WERI-Rb-1 (cell line): ENCODE measurements at regions not wholly inside any gene's neighbourhood (a gene's known extent, or its start where the extent isn't known, plus 50 kb on each side); places are given as distances from the start of the nearest gene placed in this dataset.

Experiments used
- DNase-seq: peaks from one replicate; pipeline ENCODE4 v3.0.0-alpha.2; 2020
- H3K27ac ChIP-seq: fragments of 250-450 bp; sonication (Bioruptor Pico); 2 replicates; pipeline ENCODE4 v1.5.1; 2020; ENCODE audit warnings: mild to moderate bottlenecking, moderate library complexity
- H3K27me3 ChIP-seq: fragments of 250-450 bp; sonication (Bioruptor Pico); 2 replicates; pipeline ENCODE4 v1.5.1; 2021; ENCODE audit warnings: mild to moderate bottlenecking, low read depth, moderate library complexity; ENCODE audit not compliant: insufficient read depth, severe bottlenecking
- H3K36me3 ChIP-seq: fragments of 250-450 bp; sonication (Bioruptor Pico); 2 replicates; pipeline ENCODE4 v1.5.1; 2020; ENCODE audit warnings: mild to moderate bottlenecking, moderate library complexity
- H3K4me3 ChIP-seq: 2 replicates; pipeline ENCODE4 v1.5.1; 2011; ENCODE audit warnings: low read depth, mild to moderate bottlenecking, control low read depth, low read length
- H3K9me3 ChIP-seq: fragments of 250-450 bp; sonication (Bioruptor Pico); 2 replicates; pipeline ENCODE4 v1.5.1; 2021; ENCODE audit warnings: mild to moderate bottlenecking, moderate library complexity; ENCODE audit not compliant: severe bottlenecking
- TF ChIP-seq, protein P1 (sequence below): IDR thresholded peaks from 2 replicates; pipeline ENCODE4 v1.5.1; 2011; ENCODE audit warnings: low read depth, mild to moderate bottlenecking, control low read depth, inconsistent platforms, low read length

DNA sequence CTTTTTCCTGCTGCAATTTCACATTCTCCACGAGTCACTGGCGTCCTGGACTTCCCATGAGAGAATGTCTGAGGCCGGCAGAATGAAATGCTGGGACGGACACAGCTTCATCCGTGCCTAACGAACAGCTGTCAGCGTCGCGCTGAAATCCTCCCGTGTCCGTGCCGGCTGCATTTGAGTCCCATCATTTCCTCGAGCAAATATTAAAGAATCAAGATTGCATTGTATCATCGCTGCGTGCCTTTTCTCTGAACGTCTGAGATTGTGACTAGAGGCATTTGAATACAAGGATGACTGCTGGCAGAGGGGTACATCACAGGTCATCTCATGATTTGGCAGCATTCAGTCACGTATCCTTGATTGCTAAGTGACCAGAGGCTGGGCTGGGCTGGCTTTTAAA lies 279.9 kb downstream of the ASMT start:
- H3K4me3 ChIP-seq: no peak overlapping the region; the same call in 1 of the 2 replicates
- H3K9me3 ChIP-seq: no peaks in the 10 kb centered on the region
- H3K27ac ChIP-seq: no peak overlapping the region
- TF ChIP-seq, protein P1, sequence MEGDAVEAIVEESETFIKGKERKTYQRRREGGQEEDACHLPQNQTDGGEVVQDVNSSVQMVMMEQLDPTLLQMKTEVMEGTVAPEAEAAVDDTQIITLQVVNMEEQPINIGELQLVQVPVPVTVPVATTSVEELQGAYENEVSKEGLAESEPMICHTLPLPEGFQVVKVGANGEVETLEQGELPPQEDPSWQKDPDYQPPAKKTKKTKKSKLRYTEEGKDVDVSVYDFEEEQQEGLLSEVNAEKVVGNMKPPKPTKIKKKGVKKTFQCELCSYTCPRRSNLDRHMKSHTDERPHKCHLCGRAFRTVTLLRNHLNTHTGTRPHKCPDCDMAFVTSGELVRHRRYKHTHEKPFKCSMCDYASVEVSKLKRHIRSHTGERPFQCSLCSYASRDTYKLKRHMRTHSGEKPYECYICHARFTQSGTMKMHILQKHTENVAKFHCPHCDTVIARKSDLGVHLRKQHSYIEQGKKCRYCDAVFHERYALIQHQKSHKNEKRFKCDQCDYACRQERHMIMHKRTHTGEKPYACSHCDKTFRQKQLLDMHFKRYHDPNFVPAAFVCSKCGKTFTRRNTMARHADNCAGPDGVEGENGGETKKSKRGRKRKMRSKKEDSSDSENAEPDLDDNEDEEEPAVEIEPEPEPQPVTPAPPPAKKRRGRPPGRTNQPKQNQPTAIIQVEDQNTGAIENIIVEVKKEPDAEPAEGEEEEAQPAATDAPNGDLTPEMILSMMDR: no peak
- no peaks in the 10 kb centered on the region for H3K36me3 ChIP-seq
- DNase-seq: peak; percentile 24
- no peaks in the 10 kb centered on the region for H3K27me3 ChIP-seq

GRCh38 chrX:1895583-1895982 lies 280.7 kb downstream of the ASMT start:
- Histone ChIP-seq H3K27me3 (no peaks in the 10 kb centered on the region), H3K4me3 (no peak overlapping the region), H3K36me3 (no peaks in the 10 kb centered on the region), H3K27ac (no peak overlapping the region), H3K9me3 (no peaks in the 10 kb centered on the region)
- DNase-seq: no peak
- TF ChIP-seq, protein P1: no peak

DNA sequence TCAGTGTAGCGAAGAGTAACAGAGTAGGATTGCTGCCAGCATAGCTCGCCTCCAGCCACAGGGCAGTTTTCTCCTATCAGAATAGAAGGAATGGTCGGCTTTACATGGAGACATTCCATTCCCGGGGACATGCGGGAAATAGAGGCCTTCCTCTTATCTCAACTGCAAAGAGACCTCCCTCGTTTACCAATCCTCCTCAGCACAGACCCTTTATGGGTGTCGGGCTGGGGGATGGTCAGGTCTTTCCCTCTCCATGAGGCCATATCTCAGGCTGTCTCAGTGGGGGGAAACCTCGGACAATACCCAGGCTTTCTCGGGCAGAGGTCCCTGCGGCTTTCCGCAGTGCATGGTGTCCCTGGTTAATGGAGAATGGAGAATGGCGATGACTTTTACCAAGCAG lies 285.0 kb downstream of the ASMT start:
- Histone ChIP-seq H3K4me3 (no peak overlapping the region), H3K27me3 (no peaks in the 10 kb centered on the region), H3K9me3 (no peaks in the 10 kb centered on the region), H3K27ac (no peak overlapping the region), H3K36me3 (no peaks in the 10 kb centered on the region)
- TF ChIP-seq, protein P1: no peak
- DNase-seq: no peak

GRCh38 chrX:1902901-1903235 lies 288.0 kb downstream of the ASMT start:
- Histone ChIP-seq H3K36me3 (no peaks in the 10 kb centered on the region), H3K27me3 (no peaks in the 10 kb centered on the region), H3K4me3 (peak overlapping the region; percentile 45), H3K9me3 (peaks cover 5% of the 10 kb centered on the region), H3K27ac (peak overlapping the region; percentile 90)
- peak; percentile 70 for DNase-seq
- TF ChIP-seq, protein P1: no peak

DNA sequence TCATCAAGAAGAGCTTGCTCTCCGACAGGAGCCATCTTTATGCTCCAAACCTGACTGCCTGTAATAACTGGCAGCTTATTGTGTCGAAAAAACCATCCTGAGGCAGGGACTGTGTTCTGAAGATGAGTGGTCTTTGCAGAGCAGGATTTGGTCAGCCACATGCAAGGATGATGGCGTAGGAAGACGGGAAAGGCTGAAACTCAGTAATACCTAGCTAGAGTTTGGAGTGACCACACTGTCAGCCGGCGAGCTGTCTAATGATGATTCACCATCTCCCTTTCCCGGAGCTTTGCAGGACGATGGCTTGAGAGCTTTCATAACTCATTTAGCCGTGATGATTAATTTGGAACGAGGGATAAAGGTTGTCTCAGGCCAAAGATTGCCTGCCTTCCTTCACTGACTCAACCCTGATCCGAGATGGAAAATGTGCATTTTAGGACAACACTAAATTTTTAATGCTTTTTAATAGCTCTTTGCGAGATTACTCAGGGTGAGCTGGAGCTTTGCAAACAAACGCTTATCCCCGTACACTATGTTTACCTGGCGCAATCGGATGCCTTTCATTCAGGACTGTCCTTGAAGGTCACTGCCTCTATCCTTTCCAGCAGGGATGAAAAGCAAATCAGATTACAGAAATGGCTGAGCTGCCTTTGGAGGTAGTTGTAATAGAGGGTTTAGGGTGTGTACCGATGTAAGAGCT lies 288.5 kb downstream of the ASMT start:
- TF ChIP-seq, protein P1: no peak
- no peaks in the 10 kb centered on the region for H3K27me3 ChIP-seq
- peak overlapping the region; percentile 45 for H3K4me3 ChIP-seq
- H3K27ac ChIP-seq: peak overlapping the region; percentile 90
- peaks cover 5% of the 10 kb centered on the region for H3K9me3 ChIP-seq
- no peaks in the 10 kb centered on the region for H3K36me3 ChIP-seq
- peak; percentile 67 for DNase-seq

DNA sequence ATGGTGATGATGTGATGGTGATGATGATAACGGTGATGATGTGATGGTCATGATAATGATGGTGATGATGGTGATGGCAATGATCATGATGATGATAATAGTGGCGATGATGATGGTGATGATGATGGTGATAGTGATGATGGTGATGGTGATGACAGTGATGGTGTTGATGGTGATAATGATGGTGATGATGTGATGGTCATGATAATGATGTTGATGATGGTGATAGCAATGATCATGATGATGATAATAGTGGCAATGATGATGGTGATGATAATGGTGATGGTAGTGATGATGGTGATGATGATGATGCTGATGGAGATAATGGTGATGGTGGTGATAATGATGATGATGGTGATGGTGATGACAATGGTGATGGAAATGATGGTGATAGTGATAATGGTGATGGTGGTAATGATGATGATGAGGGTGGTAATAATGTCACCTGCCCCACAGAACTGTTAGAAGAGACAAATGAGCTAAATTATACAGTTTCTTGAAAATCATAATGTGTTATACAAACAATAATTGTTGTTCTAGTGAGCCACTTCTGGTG lies 289.9 kb downstream of the ASMT start:
- H3K9me3 ChIP-seq: peaks cover 5% of the 10 kb centered on the region
- H3K27me3 ChIP-seq: no peaks in the 10 kb centered on the region
- DNase-seq: no peak
- H3K4me3 ChIP-seq: no peak overlapping the region
- no peaks in the 10 kb centered on the region for H3K36me3 ChIP-seq
- TF ChIP-seq, protein P1: no peak
- H3K27ac ChIP-seq: no peak overlapping the region
